ENCODE measurements at regions not wholly inside any gene's neighbourhood (a gene's known extent, or its start where the extent isn't known, plus 50 kb on each side); places are given as distances from the start of the nearest gene placed in this dataset.

- no peak for DNase-seq
- no peaks in the 10 kb centered on the region for H3K27me3 ChIP-seq
- H3K36me3 ChIP-seq = no peaks in the 10 kb centered on the region
- no peaks in the 10 kb centered on the region for H3K9me3 ChIP-seq
- TF ChIP-seq, protein P1, sequence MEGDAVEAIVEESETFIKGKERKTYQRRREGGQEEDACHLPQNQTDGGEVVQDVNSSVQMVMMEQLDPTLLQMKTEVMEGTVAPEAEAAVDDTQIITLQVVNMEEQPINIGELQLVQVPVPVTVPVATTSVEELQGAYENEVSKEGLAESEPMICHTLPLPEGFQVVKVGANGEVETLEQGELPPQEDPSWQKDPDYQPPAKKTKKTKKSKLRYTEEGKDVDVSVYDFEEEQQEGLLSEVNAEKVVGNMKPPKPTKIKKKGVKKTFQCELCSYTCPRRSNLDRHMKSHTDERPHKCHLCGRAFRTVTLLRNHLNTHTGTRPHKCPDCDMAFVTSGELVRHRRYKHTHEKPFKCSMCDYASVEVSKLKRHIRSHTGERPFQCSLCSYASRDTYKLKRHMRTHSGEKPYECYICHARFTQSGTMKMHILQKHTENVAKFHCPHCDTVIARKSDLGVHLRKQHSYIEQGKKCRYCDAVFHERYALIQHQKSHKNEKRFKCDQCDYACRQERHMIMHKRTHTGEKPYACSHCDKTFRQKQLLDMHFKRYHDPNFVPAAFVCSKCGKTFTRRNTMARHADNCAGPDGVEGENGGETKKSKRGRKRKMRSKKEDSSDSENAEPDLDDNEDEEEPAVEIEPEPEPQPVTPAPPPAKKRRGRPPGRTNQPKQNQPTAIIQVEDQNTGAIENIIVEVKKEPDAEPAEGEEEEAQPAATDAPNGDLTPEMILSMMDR (IDR thresholded peaks at IDR 0.05) = no peak
- H3K27ac ChIP-seq = no peak overlapping the region
- intact Hi-C loops (cut with DNase I) = no loop called here
- no peak overlapping the region for H3K9ac ChIP-seq (ENCODE audit: low read depth in 2 of 2, low read length in 2 of 2)
- H3K4me3 ChIP-seq = no peak overlapping the region
- H3K4me1 ChIP-seq = no peaks in the 10 kb centered on the region
Measured at GRCh38 chr20:57964011-57964862, 254.4 kb upstream of the PMEPA1 start.

DNA sequence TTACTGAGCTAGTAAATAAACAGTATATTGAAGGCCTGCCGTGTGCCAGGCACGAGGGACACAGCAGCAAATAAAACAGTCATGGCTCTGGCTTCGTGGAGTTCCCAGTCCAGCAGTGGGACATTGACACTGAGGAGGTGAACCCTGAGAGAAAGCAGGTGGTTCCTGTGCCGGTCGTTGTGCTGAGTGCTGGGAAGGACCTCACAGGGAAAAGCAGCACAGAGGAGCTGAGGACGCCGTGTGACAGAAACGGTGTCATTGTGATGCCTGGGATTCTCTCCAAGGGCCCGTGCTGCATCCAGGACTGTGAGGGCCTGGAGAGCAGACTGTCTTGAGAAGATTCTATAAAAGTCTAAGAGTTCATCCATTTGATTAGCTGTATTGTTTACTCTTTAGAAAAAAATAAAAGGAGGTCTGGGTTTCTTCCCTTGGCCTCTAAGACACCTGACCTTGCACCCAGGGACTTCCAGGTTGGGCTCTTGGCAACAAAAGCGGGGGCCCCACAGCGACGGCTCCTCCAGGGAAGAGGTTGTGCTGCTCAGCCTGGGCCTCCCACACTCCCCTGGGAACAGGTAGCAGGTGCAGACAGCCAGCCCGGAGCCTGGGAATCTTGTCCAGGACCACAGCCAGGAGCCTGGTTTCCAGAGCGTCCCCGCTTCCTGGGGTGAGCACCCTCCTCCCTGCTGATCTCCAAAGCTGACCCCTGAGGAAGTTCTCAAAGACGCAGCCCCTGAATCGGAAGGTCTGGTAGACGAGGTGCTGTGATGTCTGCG, 251.2 kb upstream of the PMEPA1 start:
- intact Hi-C loops (cut with DNase I) = no loop called here

GRCh38 chr20:57959589-57959988, 249.8 kb upstream of the PMEPA1 start:
- H3K27ac ChIP-seq = no peak overlapping the region
- H3K27me3 ChIP-seq = no peaks in the 10 kb centered on the region
- TF ChIP-seq, protein P1 (IDR thresholded peaks at IDR 0.05) = no peak
- DNase-seq = no peak
- H3K4me1 ChIP-seq = no peaks in the 10 kb centered on the region
- H3K9ac ChIP-seq (ENCODE audit: low read depth in 2 of 2, low read length in 2 of 2) = no peak overlapping the region
- intact Hi-C loops (cut with DNase I) = no loop called here
- H3K36me3 ChIP-seq = no peaks in the 10 kb centered on the region
- H3K4me3 ChIP-seq = no peak overlapping the region
- H3K9me3 ChIP-seq = no peaks in the 10 kb centered on the region

More for the DNA sequence above, 251.2 kb upstream of the PMEPA1 start:
- H3K4me3 ChIP-seq = no peak overlapping the region
- no peak for DNase-seq
- H3K4me1 ChIP-seq = no peaks in the 10 kb centered on the region
- H3K27ac ChIP-seq = no peak overlapping the region
- TF ChIP-seq, protein P1 (IDR thresholded peaks at IDR 0.05) = no peak
- no peak overlapping the region for H3K9ac ChIP-seq (ENCODE audit: low read depth in 2 of 2, low read length in 2 of 2)
- H3K9me3 ChIP-seq = no peaks in the 10 kb centered on the region
- no peaks in the 10 kb centered on the region for H3K36me3 ChIP-seq
- no peaks in the 10 kb centered on the region for H3K27me3 ChIP-seq

DNA sequence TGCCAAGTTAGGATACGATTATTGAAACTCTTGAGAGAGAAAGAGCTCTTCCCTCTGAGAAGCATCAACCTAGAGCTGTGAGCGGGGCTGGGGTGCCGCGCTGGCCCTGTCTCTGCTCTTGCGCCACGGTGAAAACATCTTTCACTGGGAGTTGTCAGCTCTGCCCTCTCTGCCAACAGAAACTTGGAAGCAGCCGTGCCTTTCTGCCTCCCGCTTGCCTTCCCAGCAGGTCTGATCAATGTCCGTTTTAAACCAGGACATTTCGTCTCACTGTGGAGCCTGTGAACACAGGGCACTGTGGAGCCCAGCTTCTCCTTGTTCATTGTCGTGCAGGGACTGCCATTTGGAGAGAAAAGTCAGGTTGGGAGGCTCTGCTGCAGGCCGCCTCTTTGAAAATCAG, 249.2 kb upstream of the PMEPA1 start:
- no peak overlapping the region for H3K4me3 ChIP-seq
- H3K9me3 ChIP-seq = no peaks in the 10 kb centered on the region
- DNase-seq = no peak
- intact Hi-C loops (cut with DNase I) = no loop called here
- no peaks in the 10 kb centered on the region for H3K4me1 ChIP-seq
- H3K27ac ChIP-seq = no peak overlapping the region
- no peaks in the 10 kb centered on the region for H3K36me3 ChIP-seq
- H3K27me3 ChIP-seq = no peaks in the 10 kb centered on the region
- no peak overlapping the region for H3K9ac ChIP-seq (ENCODE audit: low read depth in 2 of 2, low read length in 2 of 2)
- TF ChIP-seq, protein P1 (IDR thresholded peaks at IDR 0.05) = no peak

DNA sequence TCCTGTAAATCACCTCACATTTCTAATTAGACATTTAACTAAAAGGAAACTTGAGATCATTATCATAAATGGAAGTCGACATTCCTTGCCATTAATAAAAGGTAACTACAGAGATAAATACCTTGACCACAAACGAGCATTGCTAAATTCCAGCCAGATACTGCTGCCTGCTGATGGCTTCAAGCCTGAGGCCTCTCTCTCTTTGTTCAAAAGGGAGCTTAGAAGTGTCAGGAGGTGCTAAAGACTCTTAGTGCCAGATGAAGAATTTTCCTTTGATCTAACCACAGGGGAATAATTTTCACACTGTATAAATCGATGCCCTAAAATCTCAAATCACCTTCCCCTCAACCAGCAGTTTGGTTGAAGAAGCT, 248.2 kb upstream of the PMEPA1 start:
- TF ChIP-seq, protein P1 (IDR thresholded peaks at IDR 0.05) = no peak
- Histone ChIP-seq H3K4me1 (no peaks in the 10 kb centered on the region), H3K36me3 (no peaks in the 10 kb centered on the region), H3K9me3 (no peaks in the 10 kb centered on the region), H3K9ac (ENCODE audit: low read depth in 2 of 2, low read length in 2 of 2) (no peak overlapping the region), H3K4me3 (no peak overlapping the region), H3K27ac (no peak overlapping the region), H3K27me3 (no peaks in the 10 kb centered on the region)
- intact Hi-C loops (cut with DNase I) = no loop called here
- DNase-seq = no peak
